ENCODE measurements at regions not wholly inside any gene's neighbourhood (a gene's known extent, or its start where the extent isn't known, plus 50 kb on each side); places are given as distances from the start of the nearest gene placed in this dataset.

- CTCF ChIA-PET = no interaction called here
- DNase-seq (ENCODE audit: low spot score) = no peak
Observed at GRCh38 chr10:29026065-29026797, 262.6 kb upstream of the LYZL1 start.

GRCh38 chr10:29026802-29027580, 261.9 kb upstream of the LYZL1 start:
- TF ChIP-seq EZH2 (IDR thresholded peaks at IDR 0.05; ENCODE audit: borderline replicate concordance, low read depth, low read length, poor library complexity, severe bottlenecking) (no peak), CTCF (conservative IDR thresholded peaks at IDR 0.05; ENCODE audit: low read depth, low read length) (no peak)
- Histone ChIP-seq H3K9me3 (ENCODE audit: low read depth, low read length, poor library complexity, severe bottlenecking) (no peaks in the 10 kb centered on the region), H3K4me3 (ENCODE audit: low read depth, low read length, poor library complexity, severe bottlenecking) (no peak overlapping the region), H3K36me3 (ENCODE audit: insufficient read depth, low read length, poor library complexity, severe bottlenecking) (no peaks in the 10 kb centered on the region), H3K4me1 (ENCODE audit: insufficient read depth, low read length, poor library complexity, severe bottlenecking) (no peaks in the 10 kb centered on the region), H3K27me3 (replicated peaks; ENCODE audit: insufficient read depth, low read depth, low read length, poor library complexity) (no peaks in the 10 kb centered on the region), H3K27ac (ENCODE audit: low read depth, low read length, poor library complexity, severe bottlenecking) (no peak overlapping the region)
- ChIA-PET POLR2A (ENCODE audit: low non-redundant PET) (no interaction called here), CTCF (no interaction called here)
- BruUV-seq (replicated peaks) = no TSS peak
- intact Hi-C loops (cut with micrococcal nuclease; ENCODE audit: unreplicated experiment) = no loop called here
- no peak for DNase-seq (ENCODE audit: low spot score)

More at GRCh38 chr10:29026065-29026797, 262.6 kb upstream of the LYZL1 start:
- no peak overlapping the region for H3K4me3 ChIP-seq (ENCODE audit: low read depth, low read length, poor library complexity, severe bottlenecking)
- POLR2A ChIA-PET (ENCODE audit: low non-redundant PET) = no interaction called here
- H3K9me3 ChIP-seq (ENCODE audit: low read depth, low read length, poor library complexity, severe bottlenecking) = no peaks in the 10 kb centered on the region
- H3K4me1 ChIP-seq (ENCODE audit: insufficient read depth, low read length, poor library complexity, severe bottlenecking) = no peaks in the 10 kb centered on the region
- no peaks in the 10 kb centered on the region for H3K27me3 ChIP-seq (replicated peaks; ENCODE audit: insufficient read depth, low read depth, low read length, poor library complexity)
- no peak overlapping the region for H3K27ac ChIP-seq (ENCODE audit: low read depth, low read length, poor library complexity, severe bottlenecking)
- no peaks in the 10 kb centered on the region for H3K36me3 ChIP-seq (ENCODE audit: insufficient read depth, low read length, poor library complexity, severe bottlenecking)
- TF ChIP-seq EZH2 (IDR thresholded peaks at IDR 0.05; ENCODE audit: borderline replicate concordance, low read depth, low read length, poor library complexity, severe bottlenecking) (no peak), CTCF (conservative IDR thresholded peaks at IDR 0.05; ENCODE audit: low read depth, low read length) (no peak)
- no TSS peak for BruUV-seq (replicated peaks)
- intact Hi-C loops (cut with micrococcal nuclease; ENCODE audit: unreplicated experiment) = no loop called here

- H3K4me1 ChIP-seq (ENCODE audit: insufficient read depth, low read length, poor library complexity, severe bottlenecking) = no peaks in the 10 kb centered on the region
- POLR2A ChIA-PET (ENCODE audit: low non-redundant PET) = no interaction called here
- TF ChIP-seq EZH2 (IDR thresholded peaks at IDR 0.05; ENCODE audit: borderline replicate concordance, low read depth, low read length, poor library complexity, severe bottlenecking) (no peak), CTCF (conservative IDR thresholded peaks at IDR 0.05; ENCODE audit: low read depth, low read length) (no peak)
- no peaks in the 10 kb centered on the region for H3K9me3 ChIP-seq (ENCODE audit: low read depth, low read length, poor library complexity, severe bottlenecking)
- H3K4me3 ChIP-seq (ENCODE audit: low read depth, low read length, poor library complexity, severe bottlenecking) = no peak overlapping the region
- no TSS peak for BruUV-seq (replicated peaks)
- CTCF ChIA-PET = no interaction called here
- no peaks in the 10 kb centered on the region for H3K36me3 ChIP-seq (ENCODE audit: insufficient read depth, low read length, poor library complexity, severe bottlenecking)
- H3K27ac ChIP-seq (ENCODE audit: low read depth, low read length, poor library complexity, severe bottlenecking) = no peak overlapping the region
- no peaks in the 10 kb centered on the region for H3K27me3 ChIP-seq (replicated peaks; ENCODE audit: insufficient read depth, low read depth, low read length, poor library complexity)
- peak; percentile 62 for DNase-seq (ENCODE audit: low spot score)
- intact Hi-C loops (cut with micrococcal nuclease; ENCODE audit: unreplicated experiment) = no loop called here
Observed at GRCh38 chr10:29028486-29028885, 260.4 kb upstream of the LYZL1 start.

All from A673 (cell line).